ENCODE measurements at regions not wholly inside any gene's neighbourhood (a gene's known extent, or its start where the extent isn't known, plus 50 kb on each side); places are given as distances from the start of the nearest gene placed in this dataset.

DNA sequence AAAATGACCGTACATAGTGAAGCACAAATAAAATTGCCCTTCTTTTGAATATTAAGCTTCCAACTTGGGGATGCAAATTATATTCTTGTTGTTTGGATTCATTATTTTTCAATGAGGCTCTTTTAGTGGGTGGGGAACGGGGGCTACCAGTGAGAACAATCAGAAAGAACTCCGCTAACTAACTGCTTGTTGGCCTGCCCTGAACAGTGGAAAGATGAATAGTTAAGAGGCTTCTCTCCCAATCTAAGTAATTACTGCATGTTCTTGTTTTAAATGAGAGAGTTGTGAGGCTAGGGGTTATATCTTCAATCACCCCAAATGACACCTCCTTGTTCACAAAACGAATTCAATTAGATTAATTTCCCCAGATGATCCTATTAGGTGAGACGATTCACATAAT, 322.0 kb downstream of the FAT3 start:
- TF ChIP-seq, protein P1, sequence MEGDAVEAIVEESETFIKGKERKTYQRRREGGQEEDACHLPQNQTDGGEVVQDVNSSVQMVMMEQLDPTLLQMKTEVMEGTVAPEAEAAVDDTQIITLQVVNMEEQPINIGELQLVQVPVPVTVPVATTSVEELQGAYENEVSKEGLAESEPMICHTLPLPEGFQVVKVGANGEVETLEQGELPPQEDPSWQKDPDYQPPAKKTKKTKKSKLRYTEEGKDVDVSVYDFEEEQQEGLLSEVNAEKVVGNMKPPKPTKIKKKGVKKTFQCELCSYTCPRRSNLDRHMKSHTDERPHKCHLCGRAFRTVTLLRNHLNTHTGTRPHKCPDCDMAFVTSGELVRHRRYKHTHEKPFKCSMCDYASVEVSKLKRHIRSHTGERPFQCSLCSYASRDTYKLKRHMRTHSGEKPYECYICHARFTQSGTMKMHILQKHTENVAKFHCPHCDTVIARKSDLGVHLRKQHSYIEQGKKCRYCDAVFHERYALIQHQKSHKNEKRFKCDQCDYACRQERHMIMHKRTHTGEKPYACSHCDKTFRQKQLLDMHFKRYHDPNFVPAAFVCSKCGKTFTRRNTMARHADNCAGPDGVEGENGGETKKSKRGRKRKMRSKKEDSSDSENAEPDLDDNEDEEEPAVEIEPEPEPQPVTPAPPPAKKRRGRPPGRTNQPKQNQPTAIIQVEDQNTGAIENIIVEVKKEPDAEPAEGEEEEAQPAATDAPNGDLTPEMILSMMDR (IDR thresholded peaks at IDR 0.05 in 2 of 3, conservative IDR thresholded peaks at IDR 0.05 in 1 of 3; ENCODE audit: insufficient read depth in 2 of 3, low read depth in 1 of 3, low read length in 3 of 3): no peak
- TF ChIP-seq, protein P2, sequence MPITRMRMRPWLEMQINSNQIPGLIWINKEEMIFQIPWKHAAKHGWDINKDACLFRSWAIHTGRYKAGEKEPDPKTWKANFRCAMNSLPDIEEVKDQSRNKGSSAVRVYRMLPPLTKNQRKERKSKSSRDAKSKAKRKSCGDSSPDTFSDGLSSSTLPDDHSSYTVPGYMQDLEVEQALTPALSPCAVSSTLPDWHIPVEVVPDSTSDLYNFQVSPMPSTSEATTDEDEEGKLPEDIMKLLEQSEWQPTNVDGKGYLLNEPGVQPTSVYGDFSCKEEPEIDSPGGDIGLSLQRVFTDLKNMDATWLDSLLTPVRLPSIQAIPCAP (CRISPR knock-in tag; IDR thresholded peaks at IDR 0.05; ENCODE audit: borderline replicate concordance): no peak

Data from K562 (cell line).